GM23248 (cell line): ENCODE measurements at regions not wholly inside any gene's neighbourhood (a gene's known extent, or its start where the extent isn't known, plus 50 kb on each side); places are given as distances from the start of the nearest gene placed in this dataset.
"Not testable (repeated sequence)": the region's sequence is repeated elsewhere in the genome, so short reads cannot be mapped to it uniquely, and the experiment has no call there.

Source experiments
- DNase-seq: peaks from one replicate; pipeline ENCODE4 v3.0.0-alpha.2; 2015
- H2AFZ ChIP-seq: fragments of 200-600 bp; sonication (generic); 2 replicates; pipeline ENCODE4 v1.6.1; 2016; ENCODE audit warnings: antibody characterized with exemption
- H3F3A ChIP-seq: fragments of 200-600 bp; sonication (generic); 2 replicates; pipeline ENCODE4 v1.6.1; 2016; ENCODE audit warnings: mild to moderate bottlenecking, antibody characterized with exemption, mixed run types; ENCODE audit not compliant: insufficient read depth
- H3K27ac ChIP-seq: fragments of 200-600 bp; sonication (generic); 2 replicates; pipeline ENCODE4 v1.5.1; 2016; ENCODE audit warnings: mild to moderate bottlenecking
- H3K27me3 ChIP-seq: fragments of 200-600 bp; sonication (generic); replicated peaks from 2 replicates; pipeline ENCODE4 v1.6.1; 2016; ENCODE audit warnings: mild to moderate bottlenecking; ENCODE audit not compliant: insufficient read depth
- H3K36me3 ChIP-seq: fragments of 200-600 bp; sonication (generic); 2 replicates; pipeline ENCODE4 v1.6.1; 2016; ENCODE audit warnings: low read depth, mild to moderate bottlenecking
- H3K4me1 ChIP-seq: fragments of 200-600 bp; sonication (generic); 2 replicates; pipeline ENCODE4 v1.6.1; 2016; ENCODE audit warnings: mild to moderate bottlenecking; ENCODE audit not compliant: insufficient read depth
- H3K4me2 ChIP-seq: fragments of 200-600 bp; sonication (generic); one replicate; pipeline ENCODE4 v1.6.1; 2016; ENCODE audit warnings: mild to moderate bottlenecking; ENCODE audit not compliant: unreplicated experiment
- H3K4me3 ChIP-seq: fragments of 200-600 bp; sonication (generic); 2 replicates; pipeline ENCODE4 v1.5.1; 2016; ENCODE audit warnings: mild to moderate bottlenecking
- H3K79me2 ChIP-seq: fragments of 200-600 bp; sonication (generic); 2 replicates; pipeline ENCODE4 v1.6.1; 2016; ENCODE audit warnings: mild to moderate bottlenecking; ENCODE audit not compliant: insufficient read depth
- H3K9ac ChIP-seq: fragments of 200-600 bp; sonication (generic); 2 replicates; pipeline ENCODE4 v1.6.1; 2016; ENCODE audit warnings: mild to moderate bottlenecking
- H3K9me2 ChIP-seq: fragments of 200-600 bp; sonication (generic); 2 replicates; pipeline ENCODE4 v1.6.1; 2016; ENCODE audit warnings: mixed run types, mild to moderate bottlenecking, moderate library complexity; ENCODE audit not compliant: insufficient read depth
- H3K9me3 ChIP-seq: fragments of 200-600 bp; sonication (generic); one replicate; pipeline ENCODE4 v1.6.1; 2017; ENCODE audit warnings: low read depth
- H4K20me1 ChIP-seq: fragments of 200-600 bp; sonication (generic); 2 replicates; pipeline ENCODE4 v1.6.0; 2016; ENCODE audit not compliant: insufficient read depth
- EZH2 ChIP-seq: fragments of 200-600 bp; sonication (generic); IDR thresholded peaks from 2 replicates; pipeline ENCODE4 v1.6.1; 2018; ENCODE audit warnings: antibody characterized with exemption, mild to moderate bottlenecking; ENCODE audit not compliant: insufficient read depth, poor library complexity, severe bottlenecking
- EZH2phosphoT487 ChIP-seq: fragments of 200-600 bp; sonication (generic); IDR thresholded peaks from 2 replicates; pipeline ENCODE4 v1.6.1; 2018; ENCODE audit warnings: antibody characterized with exemption, moderate library complexity, mild to moderate bottlenecking, low read depth; ENCODE audit not compliant: insufficient read depth
- WGBS, 2 experiments: methylation state at CpG; one replicate each; pipeline ENCODE4 v1.1.6; 2015 to 2017; ENCODE audit warnings: low lambda C conversion rate in 2 of 2, low coverage in 1 of 2; ENCODE audit errors: missing lambda C conversion rate in 2 of 2; 5-methylcytosine and 5-hydroxymethylcytosine counted together
- in situ Hi-C: fragments of 300-500 bp; cut with MboI; formaldehyde crosslinking; loops from 2 replicates; pipeline ENCODE4 v1.15.0; 2020

DNA sequence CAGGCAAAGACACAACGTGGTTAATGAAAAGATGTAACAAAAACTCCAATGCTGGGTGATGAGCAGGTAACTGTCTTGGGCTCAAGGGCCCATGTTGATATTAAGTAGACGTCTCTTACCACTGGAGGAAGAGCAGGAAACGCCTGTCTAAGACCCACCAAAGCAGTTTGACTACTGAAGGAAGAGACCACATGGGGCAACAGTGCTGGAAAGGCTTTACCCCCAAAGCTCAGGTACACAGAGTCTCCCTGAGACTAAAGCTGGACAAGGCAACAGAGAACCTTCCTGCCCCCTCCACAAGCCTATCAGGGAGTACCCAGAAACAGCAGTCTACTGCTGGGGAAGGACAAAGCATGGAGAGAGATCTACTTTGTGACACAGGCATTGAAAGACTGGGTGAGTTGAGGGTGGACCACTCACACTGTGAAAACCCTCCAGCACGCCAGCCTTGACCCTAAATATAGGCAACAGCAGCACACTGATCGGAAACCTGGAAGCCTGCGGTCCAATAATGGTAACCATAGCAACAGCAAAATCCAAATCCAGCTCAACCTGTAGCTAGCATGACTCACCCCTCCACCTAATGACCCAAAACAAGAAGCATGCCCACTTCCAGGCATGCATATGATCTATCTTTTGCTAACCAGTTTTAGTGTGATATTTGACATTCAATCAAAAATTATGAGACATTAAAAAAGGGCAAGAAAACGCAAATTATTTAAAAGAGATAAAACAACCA is 270.5 kb upstream of the SDK2 start:
- no peaks in the 10 kb centered on the region for H3F3A ChIP-seq
- WGBS, 2 experiments: 18 to 21% methylated on average over 7 of the region's 7 CpGs
- no peak overlapping the region for H3K9ac ChIP-seq
- no peak overlapping the region for H3K27ac ChIP-seq
- no peak overlapping the region for H2AFZ ChIP-seq
- no peaks in the 10 kb centered on the region for H3K9me3 ChIP-seq
- no peaks in the 10 kb centered on the region for H3K9me2 ChIP-seq
- no peaks in the 10 kb centered on the region for H3K79me2 ChIP-seq
- no peak overlapping the region for H3K4me3 ChIP-seq
- TF ChIP-seq EZH2 (no peak), EZH2phosphoT487 (no peak)
- no peaks in the 10 kb centered on the region for H4K20me1 ChIP-seq
- H3K36me3 ChIP-seq: no peaks in the 10 kb centered on the region
- H3K27me3 ChIP-seq: no peaks in the 10 kb centered on the region
- DNase-seq: no peak
- H3K4me1 ChIP-seq: no peaks in the 10 kb centered on the region
- in situ Hi-C loops: no loop called here
- H3K4me2 ChIP-seq: no peak overlapping the region

DNA sequence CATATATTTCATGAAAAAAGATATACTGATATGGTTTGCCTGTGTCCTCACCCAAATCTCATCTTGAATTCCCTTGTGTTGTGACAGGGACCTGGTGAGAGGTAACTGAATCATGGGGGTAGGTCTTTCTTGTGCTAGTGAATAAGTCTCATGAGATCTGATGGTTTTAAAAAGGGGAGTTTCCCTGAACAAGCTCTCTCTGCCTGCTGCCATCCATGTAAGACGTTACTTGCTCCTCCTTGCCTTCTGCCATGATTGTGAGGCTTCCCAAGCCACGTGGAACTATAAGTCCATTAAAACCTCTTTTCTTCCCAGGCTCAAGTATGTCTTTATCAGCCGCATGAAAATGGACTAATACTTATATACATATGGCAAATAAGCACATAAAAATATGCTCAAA is 274.8 kb upstream of the SDK2 start:
- in situ Hi-C loops: not testable (repeated sequence)

DNA sequence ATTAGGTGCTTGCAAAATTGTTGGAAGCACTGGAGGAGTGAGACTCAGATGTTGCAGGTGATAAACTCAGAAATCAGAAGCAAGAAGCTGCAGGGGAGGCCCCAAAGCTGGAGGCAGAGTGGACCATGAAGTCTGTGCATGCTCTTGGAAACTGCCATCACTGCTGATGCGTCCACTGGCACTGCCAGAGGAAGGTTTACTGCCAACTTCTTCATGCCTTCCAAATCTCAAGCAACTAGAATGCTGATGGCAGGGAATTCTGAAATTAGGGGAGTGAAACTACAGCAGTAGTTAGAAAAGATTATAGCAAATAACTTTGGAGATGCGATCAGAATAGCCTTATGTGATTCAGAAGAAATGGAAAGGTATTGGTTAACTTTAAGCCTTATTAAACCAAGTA is 277.1 kb upstream of the SDK2 start:
- Histone ChIP-seq H3K9ac (no peak overlapping the region), H3K4me2 (no peak overlapping the region), H3K79me2 (no peaks in the 10 kb centered on the region), H3K9me3 (no peaks in the 10 kb centered on the region), H2AFZ (no peak overlapping the region), H3K27me3 (0 out of 2 replicates have a peak, but pooled peaks cover 3% of the 10 kb centered on the region), H3K36me3 (no peaks in the 10 kb centered on the region), H4K20me1 (no peaks in the 10 kb centered on the region), H3K4me1 (no peaks in the 10 kb centered on the region), H3K4me3 (no peak overlapping the region), H3F3A (no peaks in the 10 kb centered on the region), H3K9me2 (no peaks in the 10 kb centered on the region), H3K27ac (no peak overlapping the region)
- WGBS, 2 experiments: 2 to 5% methylated on average over 2 of the region's 2 CpGs
- in situ Hi-C loops: no loop called here
- TF ChIP-seq EZH2: no peak
- no peak for TF ChIP-seq EZH2phosphoT487
- DNase-seq: no peak

More for the DNA sequence above, 274.8 kb upstream of the SDK2 start:
- not testable (repeated sequence) for H3K9me2 ChIP-seq, H3F3A ChIP-seq, H3K27me3 ChIP-seq, H3K27ac ChIP-seq, H3K4me1 ChIP-seq, H3K79me2 ChIP-seq, H2AFZ ChIP-seq, DNase-seq, H3K4me3 ChIP-seq, H3K36me3 ChIP-seq, H3K4me2 ChIP-seq, H4K20me1 ChIP-seq, H3K9me3 ChIP-seq, H3K9ac ChIP-seq
- WGBS, 2 experiments: 20 to 27% methylated on average over 3 of the region's 3 CpGs

DNA sequence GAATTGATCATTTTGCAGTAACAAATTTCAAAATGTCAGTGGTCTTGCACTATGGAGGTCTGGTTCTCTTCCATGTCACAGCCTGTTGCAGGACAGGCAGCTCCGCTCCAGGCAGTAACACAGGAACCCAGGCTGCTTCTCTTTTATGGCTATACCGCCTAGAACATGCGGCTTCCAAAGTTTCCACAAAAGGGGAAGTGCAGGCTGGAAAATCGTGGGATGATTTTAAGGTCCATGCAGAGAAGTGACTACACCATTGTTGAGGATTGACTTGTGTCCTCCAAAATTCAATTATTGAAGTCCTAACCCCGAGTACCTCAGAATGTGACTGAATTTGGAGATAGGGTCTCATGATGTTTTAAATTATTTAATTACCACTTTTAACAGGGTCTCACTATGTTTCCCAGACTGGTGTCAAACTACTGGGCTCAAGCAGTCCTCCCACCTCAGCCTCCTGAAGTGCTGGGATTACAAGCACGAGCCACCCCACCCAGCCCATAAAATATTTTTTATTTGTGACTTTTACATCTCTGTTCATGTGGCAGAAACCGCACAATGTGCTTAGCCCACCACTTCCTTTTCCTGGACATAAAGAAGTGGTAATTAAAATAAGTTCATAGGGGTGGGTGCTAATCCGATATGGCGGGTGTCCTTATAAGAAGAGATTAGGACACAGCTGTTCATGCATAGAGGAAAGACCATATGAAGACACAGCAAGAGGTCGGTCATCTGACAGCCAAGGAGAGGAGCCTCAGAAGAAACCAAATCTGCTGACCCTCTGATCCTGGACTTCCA is 279.2 kb upstream of the RPL38 start:
- Histone ChIP-seq H3K27ac (no peak overlapping the region), H3K27me3 (0 out of 2 replicates have a peak, but pooled peaks cover 3% of the 10 kb centered on the region), H3K9me2 (no peaks in the 10 kb centered on the region), H3F3A (no peaks in the 10 kb centered on the region), H3K4me3 (no peak overlapping the region), H2AFZ (no peak overlapping the region), H4K20me1 (no peaks in the 10 kb centered on the region), H3K4me2 (no peak overlapping the region), H3K9ac (no peak overlapping the region), H3K79me2 (no peaks in the 10 kb centered on the region), H3K36me3 (no peaks in the 10 kb centered on the region), H3K9me3 (no peaks in the 10 kb centered on the region), H3K4me1 (no peaks in the 10 kb centered on the region)
- TF ChIP-seq EZH2 (no peak), EZH2phosphoT487 (no peak)
- in situ Hi-C loops: no loop called here
- 39 to 40% methylated on average over 10 of the region's 10 CpGs for WGBS, 2 experiments
- no peak for DNase-seq

DNA sequence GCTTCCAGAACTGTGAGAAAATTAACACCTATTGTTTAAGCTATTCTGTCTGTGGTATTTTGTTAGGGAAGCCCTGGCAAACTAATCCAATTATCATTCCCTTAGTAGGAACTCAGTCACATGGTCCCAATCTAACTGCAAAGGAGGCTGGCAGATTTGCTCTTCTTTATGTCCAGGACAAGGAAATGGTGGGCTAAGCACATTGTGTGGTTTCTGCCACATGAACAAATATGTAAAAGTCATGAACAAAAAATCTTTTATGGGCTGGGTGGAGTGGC is 278.6 kb upstream of the RPL38 start:
- no peaks in the 10 kb centered on the region for H3F3A ChIP-seq
- no peak overlapping the region for H2AFZ ChIP-seq
- no peak overlapping the region for H3K27ac ChIP-seq
- no peak for DNase-seq
- H3K4me2 ChIP-seq: no peak overlapping the region
- 0 out of 2 replicates have a peak, but pooled peaks cover 3% of the 10 kb centered on the region for H3K27me3 ChIP-seq
- H3K9me3 ChIP-seq: no peaks in the 10 kb centered on the region
- H3K36me3 ChIP-seq: no peaks in the 10 kb centered on the region
- no peaks in the 10 kb centered on the region for H3K4me1 ChIP-seq
- TF ChIP-seq EZH2: no peak
- TF ChIP-seq EZH2phosphoT487: no peak
- in situ Hi-C loops: no loop called here
- H3K9me2 ChIP-seq: no peaks in the 10 kb centered on the region
- no peak overlapping the region for H3K4me3 ChIP-seq
- H4K20me1 ChIP-seq: no peaks in the 10 kb centered on the region
- H3K9ac ChIP-seq: no peak overlapping the region
- no peaks in the 10 kb centered on the region for H3K79me2 ChIP-seq
